HG03039 (cell line): ENCODE measurements at regions not wholly inside any gene's neighbourhood (a gene's known extent, or its start where the extent isn't known, plus 50 kb on each side); places are given as distances from the start of the nearest gene placed in this dataset.

Experiments used
- ATAC-seq: cut with Tn5 transposase; IDR thresholded peaks from one replicate; pipeline ENCODE4 v1.9.1; 2021; ENCODE audit warnings: mild to moderate bottlenecking, moderate library complexity; ENCODE audit not compliant: unreplicated experiment

- no peak for ATAC-seq
Measured at GRCh38 chr14:26765768-26766520, 168.1 kb upstream of the NOVA1 start.

GRCh38 chr14:26766726-26767125 lies 168.9 kb upstream of the NOVA1 start:
- ATAC-seq, result no peak

GRCh38 chr14:26773906-26774593 lies 176.2 kb upstream of the NOVA1 start:
- no peak for ATAC-seq

GRCh38 chr14:26775765-26776563 lies 178.1 kb upstream of the NOVA1 start:
- ATAC-seq, result no peak

GRCh38 chr14:26791117-26791806 lies 193.4 kb upstream of the NOVA1 start:
- no peak for ATAC-seq

GRCh38 chr14:26794731-26795130 lies 196.9 kb upstream of the NOVA1 start:
- ATAC-seq, result no peak

GRCh38 chr14:26808407-26808806 lies 210.6 kb upstream of the NOVA1 start:
- ATAC-seq, result no peak

GRCh38 chr14:26810631-26811030 lies 212.8 kb upstream of the NOVA1 start:
- ATAC-seq, result no peak

GRCh38 chr14:26811756-26812305 lies 214.0 kb upstream of the NOVA1 start:
- ATAC-seq, result no peak

GRCh38 chr14:26820138-26820537 lies 222.3 kb upstream of the NOVA1 start:
- no peak for ATAC-seq

- ATAC-seq, result no peak
Measured at GRCh38 chr14:26820572-26820971, 222.7 kb upstream of the NOVA1 start.

- no peak for ATAC-seq
Measured at GRCh38 chr14:26828741-26829140, 230.9 kb upstream of the NOVA1 start.

- no peak for ATAC-seq
Measured at GRCh38 chr14:26833621-26834176, 235.9 kb upstream of the NOVA1 start.

- ATAC-seq, result no peak
Measured at GRCh38 chr14:26835979-26836570, 238.2 kb upstream of the NOVA1 start.

- ATAC-seq, result no peak
Measured at GRCh38 chr14:26839481-26839880, 241.6 kb upstream of the NOVA1 start.

- no peak for ATAC-seq
Measured at GRCh38 chr14:26841326-26841725, 243.5 kb upstream of the NOVA1 start.

GRCh38 chr14:26841920-26842741 lies 244.3 kb upstream of the NOVA1 start:
- ATAC-seq, result no peak

- ATAC-seq, result no peak
Measured at GRCh38 chr14:26845151-26845818, 247.5 kb upstream of the NOVA1 start.

- no peak for ATAC-seq
Measured at GRCh38 chr14:26846388-26846787, 248.6 kb upstream of the NOVA1 start.
